Vagina (tissue), 2 donors: ENCODE measurements at regions not wholly inside any gene's neighbourhood (a gene's known extent, or its start where the extent isn't known, plus 50 kb on each side); places are given as distances from the start of the nearest gene placed in this dataset.

Source experiments
- CTCF ChIP-seq, 3 experiments: fragments of 450-650 bp in 2 of 3; fragments of 200-600 bp in 1 of 3; sonication (generic) in 1 of 3; IDR thresholded peaks; one replicate each; pipeline ENCODE4 v1.5.1; 2017 to 2019; ENCODE audit warnings: antibody characterized with exemption in 3 of 3, mild to moderate bottlenecking in 2 of 3, moderate library complexity in 2 of 3
- POLR2A ChIP-seq, 2 donors: fragments of 450-650 bp; IDR thresholded peaks; one replicate each; pipeline ENCODE4 v1.6.1; 2017; ENCODE audit warnings: antibody characterized with exemption in 2 of 2, mild to moderate bottlenecking in 2 of 2, moderate library complexity in 2 of 2

- TF ChIP-seq POLR2A (IDR thresholded peaks at IDR 0.05): no peak
- TF ChIP-seq CTCF (IDR thresholded peaks at IDR 0.05): no peak
Observed at GRCh38 chr14:98622208-98623051, 649.6 kb downstream of the BCL11B start.
